LNCAP (cell line): ENCODE measurements at regions not wholly inside any gene's neighbourhood (a gene's known extent, or its start where the extent isn't known, plus 50 kb on each side); places are given as distances from the start of the nearest gene placed in this dataset.

ENCODE experiments used
- CTCF ChIP-seq: fragments of 450-650 bp; IDR thresholded peaks from 2 replicates; pipeline ENCODE4 v1.5.1; 2017; ENCODE audit warnings: mild to moderate bottlenecking

DNA sequence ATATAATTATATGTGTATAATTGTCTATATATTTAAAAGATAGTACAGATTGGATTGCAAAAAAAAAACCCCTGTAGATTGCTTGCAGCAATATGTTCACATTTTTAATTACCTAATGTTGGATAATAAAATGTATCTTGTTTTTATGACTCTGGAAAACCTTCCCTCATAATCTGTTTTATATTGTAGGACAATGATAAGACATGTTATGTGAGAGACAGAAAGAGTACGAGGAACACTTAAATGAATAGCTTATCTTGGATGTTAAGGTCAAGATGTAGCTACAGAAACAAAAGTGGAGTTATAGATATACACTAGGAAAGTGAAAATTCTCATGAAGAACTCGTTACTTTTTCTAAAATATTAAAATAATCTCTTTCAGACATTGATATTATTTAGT, 691.6 kb upstream of the IMPG1 start:
- TF ChIP-seq CTCF, result no peak

DNA sequence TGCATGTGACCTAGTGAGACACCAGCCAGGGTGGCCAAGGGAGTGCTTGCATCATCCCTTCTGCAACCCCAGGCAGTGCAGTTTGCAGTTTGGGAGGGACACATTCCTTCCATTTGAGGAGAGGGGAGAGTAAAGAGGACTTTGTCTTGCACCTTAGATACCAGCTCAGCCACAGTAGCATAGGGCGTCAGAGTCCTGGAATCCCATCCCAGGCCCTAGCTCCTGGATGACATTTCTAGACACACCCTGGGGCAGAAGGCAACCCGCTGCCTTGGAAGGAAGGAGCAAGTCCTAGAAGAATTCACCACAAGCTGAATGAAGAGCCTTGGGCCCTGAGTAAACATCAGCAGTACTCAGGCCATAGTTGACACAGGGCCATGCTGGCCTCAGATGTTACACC, 680.4 kb upstream of the IMPG1 start:
- no peak for TF ChIP-seq CTCF

DNA sequence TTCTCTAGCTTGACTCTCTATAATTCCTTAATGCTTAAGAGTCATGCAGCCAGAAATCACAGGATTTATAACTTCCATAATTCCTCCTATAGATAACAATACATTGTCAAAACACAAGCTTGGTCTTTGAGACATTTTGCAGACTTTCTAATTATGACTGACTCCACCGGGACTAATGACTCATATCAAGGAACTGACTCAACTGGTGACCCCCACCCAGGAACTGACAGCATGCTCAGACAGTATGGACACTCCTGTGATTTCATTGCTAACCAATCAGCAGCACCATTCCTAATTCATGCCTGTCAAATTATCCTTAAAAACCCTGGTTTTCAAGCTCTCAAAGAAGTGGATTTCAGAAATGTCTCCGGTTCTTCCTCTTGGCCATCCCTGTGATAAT, 670.5 kb upstream of the IMPG1 start:
- TF ChIP-seq CTCF, result no peak

- no peak for TF ChIP-seq CTCF
Observed at GRCh38 chr6:76719449-76719848, 647.0 kb upstream of the IMPG1 start.

- no peak for TF ChIP-seq CTCF
Observed at GRCh38 chr6:76708641-76709331, 636.3 kb upstream of the IMPG1 start.

GRCh38 chr6:76707630-76708029, 635.2 kb upstream of the IMPG1 start:
- TF ChIP-seq CTCF, result no peak

DNA sequence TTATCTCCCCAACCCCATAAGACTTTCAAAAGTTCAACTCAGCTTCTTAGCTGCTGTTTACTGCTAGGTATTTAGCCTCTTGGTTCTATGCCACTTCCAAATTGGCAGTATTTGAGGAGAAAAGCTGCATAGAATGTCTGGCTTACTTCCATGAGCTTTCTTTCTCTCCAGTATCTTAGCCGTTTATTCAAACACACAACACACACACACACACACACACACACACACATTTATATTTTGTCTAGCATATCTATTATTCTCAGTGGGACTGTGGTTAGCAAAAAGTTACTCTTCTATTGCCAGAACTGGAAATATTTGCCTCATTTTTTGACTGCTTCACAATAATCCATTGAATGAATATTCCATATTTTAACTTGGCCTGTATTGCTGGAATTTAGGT, 634.2 kb upstream of the IMPG1 start:
- TF ChIP-seq CTCF, result no peak

- TF ChIP-seq CTCF, result no peak
Observed at GRCh38 chr6:76706086-76706485, 633.6 kb upstream of the IMPG1 start.
